ENCODE measurements at regions not wholly inside any gene's neighbourhood (a gene's known extent, or its start where the extent isn't known, plus 50 kb on each side); places are given as distances from the start of the nearest gene placed in this dataset.

- Histone ChIP-seq H3K27me3 (ENCODE audit: control insufficient read depth in 1 of 2, insufficient read depth in 2 of 2, low read length in 2 of 2) (no peaks in the 10 kb centered on the region), H3K4me2 (ENCODE audit: low read depth, low read length) (no peak overlapping the region), H3K79me2 (ENCODE audit: insufficient read depth, low read length) (no peaks in the 10 kb centered on the region), H3K36me3 (replicated peaks in 1 of 2; ENCODE audit: control insufficient read depth in 1 of 2, insufficient read depth in 2 of 2, low read length in 2 of 2) (no peaks in the 10 kb centered on the region), H3K9me3 (ENCODE audit: low read length) (no peaks in the 10 kb centered on the region), H3K4me3 (replicated peaks in 1 of 3; ENCODE audit: insufficient read depth in 1 of 3, low read depth in 2 of 3, low read length in 3 of 3) (no peak overlapping the region), H2AFZ (ENCODE audit: low read length) (no peak overlapping the region), H3K27ac (ENCODE audit: extremely low read length, insufficient read depth, low read length) (no peak overlapping the region), H4K20me1 (ENCODE audit: insufficient read depth, low read length) (no peaks in the 10 kb centered on the region), H3K9ac (ENCODE audit: insufficient read depth, low read depth, low read length) (no peak overlapping the region), H3K4me1 (ENCODE audit: insufficient read depth, low read length) (no peaks in the 10 kb centered on the region)
- FAIRE-seq, result no peak
- no peak for TF ChIP-seq AHR (CRISPR knock-in tag; IDR thresholded peaks at IDR 0.05)
- TF ChIP-seq CENPBD1 (CRISPR knock-in tag; IDR thresholded peaks at IDR 0.05; ENCODE audit: borderline replicate concordance, low read depth), result no peak
- TF ChIP-seq, protein P1, sequence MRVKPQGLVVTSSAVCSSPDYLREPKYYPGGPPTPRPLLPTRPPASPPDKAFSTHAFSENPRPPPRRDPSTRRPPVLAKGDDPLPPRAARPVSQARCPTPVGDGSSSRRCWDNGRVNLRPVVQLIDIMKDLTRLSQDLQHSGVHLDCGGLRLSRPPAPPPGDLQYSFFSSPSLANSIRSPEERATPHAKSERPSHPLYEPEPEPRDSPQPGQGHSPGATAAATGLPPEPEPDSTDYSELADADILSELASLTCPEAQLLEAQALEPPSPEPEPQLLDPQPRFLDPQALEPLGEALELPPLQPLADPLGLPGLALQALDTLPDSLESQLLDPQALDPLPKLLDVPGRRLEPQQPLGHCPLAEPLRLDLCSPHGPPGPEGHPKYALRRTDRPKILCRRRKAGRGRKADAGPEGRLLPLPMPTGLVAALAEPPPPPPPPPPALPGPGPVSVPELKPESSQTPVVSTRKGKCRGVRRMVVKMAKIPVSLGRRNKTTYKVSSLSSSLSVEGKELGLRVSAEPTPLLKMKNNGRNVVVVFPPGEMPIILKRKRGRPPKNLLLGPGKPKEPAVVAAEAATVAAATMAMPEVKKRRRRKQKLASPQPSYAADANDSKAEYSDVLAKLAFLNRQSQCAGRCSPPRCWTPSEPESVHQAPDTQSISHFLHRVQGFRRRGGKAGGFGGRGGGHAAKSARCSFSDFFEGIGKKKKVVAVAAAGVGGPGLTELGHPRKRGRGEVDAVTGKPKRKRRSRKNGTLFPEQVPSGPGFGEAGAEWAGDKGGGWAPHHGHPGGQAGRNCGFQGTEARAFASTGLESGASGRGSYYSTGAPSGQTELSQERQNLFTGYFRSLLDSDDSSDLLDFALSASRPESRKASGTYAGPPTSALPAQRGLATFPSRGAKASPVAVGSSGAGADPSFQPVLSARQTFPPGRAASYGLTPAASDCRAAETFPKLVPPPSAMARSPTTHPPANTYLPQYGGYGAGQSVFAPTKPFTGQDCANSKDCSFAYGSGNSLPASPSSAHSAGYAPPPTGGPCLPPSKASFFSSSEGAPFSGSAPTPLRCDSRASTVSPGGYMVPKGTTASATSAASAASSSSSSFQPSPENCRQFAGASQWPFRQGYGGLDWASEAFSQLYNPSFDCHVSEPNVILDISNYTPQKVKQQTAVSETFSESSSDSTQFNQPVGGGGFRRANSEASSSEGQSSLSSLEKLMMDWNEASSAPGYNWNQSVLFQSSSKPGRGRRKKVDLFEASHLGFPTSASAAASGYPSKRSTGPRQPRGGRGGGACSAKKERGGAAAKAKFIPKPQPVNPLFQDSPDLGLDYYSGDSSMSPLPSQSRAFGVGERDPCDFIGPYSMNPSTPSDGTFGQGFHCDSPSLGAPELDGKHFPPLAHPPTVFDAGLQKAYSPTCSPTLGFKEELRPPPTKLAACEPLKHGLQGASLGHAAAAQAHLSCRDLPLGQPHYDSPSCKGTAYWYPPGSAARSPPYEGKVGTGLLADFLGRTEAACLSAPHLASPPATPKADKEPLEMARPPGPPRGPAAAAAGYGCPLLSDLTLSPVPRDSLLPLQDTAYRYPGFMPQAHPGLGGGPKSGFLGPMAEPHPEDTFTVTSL (CRISPR knock-in tag; IDR thresholded peaks at IDR 0.05; ENCODE audit: borderline replicate concordance), result no peak
- TF ChIP-seq IKZF4 (CRISPR knock-in tag; IDR thresholded peaks at IDR 0.05; ENCODE audit: borderline replicate concordance, low read depth, not compliant biosample characterization), result no peak
- TF ChIP-seq DNMT1 (CRISPR knock-in tag; IDR thresholded peaks at IDR 0.05), result no peak
- TF ChIP-seq, protein P2, sequence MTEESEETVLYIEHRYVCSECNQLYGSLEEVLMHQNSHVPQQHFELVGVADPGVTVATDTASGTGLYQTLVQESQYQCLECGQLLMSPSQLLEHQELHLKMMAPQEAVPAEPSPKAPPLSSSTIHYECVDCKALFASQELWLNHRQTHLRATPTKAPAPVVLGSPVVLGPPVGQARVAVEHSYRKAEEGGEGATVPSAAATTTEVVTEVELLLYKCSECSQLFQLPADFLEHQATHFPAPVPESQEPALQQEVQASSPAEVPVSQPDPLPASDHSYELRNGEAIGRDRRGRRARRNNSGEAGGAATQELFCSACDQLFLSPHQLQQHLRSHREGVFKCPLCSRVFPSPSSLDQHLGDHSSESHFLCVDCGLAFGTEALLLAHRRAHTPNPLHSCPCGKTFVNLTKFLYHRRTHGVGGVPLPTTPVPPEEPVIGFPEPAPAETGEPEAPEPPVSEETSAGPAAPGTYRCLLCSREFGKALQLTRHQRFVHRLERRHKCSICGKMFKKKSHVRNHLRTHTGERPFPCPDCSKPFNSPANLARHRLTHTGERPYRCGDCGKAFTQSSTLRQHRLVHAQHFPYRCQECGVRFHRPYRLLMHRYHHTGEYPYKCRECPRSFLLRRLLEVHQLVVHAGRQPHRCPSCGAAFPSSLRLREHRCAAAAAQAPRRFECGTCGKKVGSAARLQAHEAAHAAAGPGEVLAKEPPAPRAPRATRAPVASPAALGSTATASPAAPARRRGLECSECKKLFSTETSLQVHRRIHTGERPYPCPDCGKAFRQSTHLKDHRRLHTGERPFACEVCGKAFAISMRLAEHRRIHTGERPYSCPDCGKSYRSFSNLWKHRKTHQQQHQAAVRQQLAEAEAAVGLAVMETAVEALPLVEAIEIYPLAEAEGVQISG (CRISPR knock-in tag; IDR thresholded peaks at IDR 0.05), result no peak
- ChIA-PET CTCF (ENCODE audit: low intra/inter-chr PET ratio, low total read pairs) (no interaction called here), POLR2A (no interaction called here)
- in situ Hi-C loops (cut with HindIII; ENCODE audit: extremely low pct_ligation_motif_present, low pct_unique_long_range_greater_than_20kb), result no loop called here
- no TSS peak for BruUV-seq (replicated peaks)
- 5% methylated on average over 1 of the region's 1 CpG for WGBS (ENCODE audit: low lambda C conversion rate)
- intact Hi-C loops (cut with micrococcal nuclease; ENCODE audit: unreplicated experiment), result no loop called here
- no peak for ATAC-seq
- no peak for DNase-seq (ENCODE audit: low spot score)
Observed at GRCh38 chr20:6664574-6664973, 102.9 kb upstream of the BMP2 start.
